GM19455 (cell line): ENCODE measurements at regions not wholly inside any gene's neighbourhood (a gene's known extent, or its start where the extent isn't known, plus 50 kb on each side); places are given as distances from the start of the nearest gene placed in this dataset.

Experiments used
- ATAC-seq: cut with Tn5 transposase; IDR thresholded peaks from one replicate; pipeline ENCODE4 v1.9.1; 2021; ENCODE audit not compliant: unreplicated experiment

GRCh38 chr12:98053202-98053601, 462.2 kb upstream of the TMPO start:
- ATAC-seq, result no peak

- no peak for ATAC-seq
Measured at GRCh38 chr12:98057701-98058100, 457.7 kb upstream of the TMPO start.

DNA sequence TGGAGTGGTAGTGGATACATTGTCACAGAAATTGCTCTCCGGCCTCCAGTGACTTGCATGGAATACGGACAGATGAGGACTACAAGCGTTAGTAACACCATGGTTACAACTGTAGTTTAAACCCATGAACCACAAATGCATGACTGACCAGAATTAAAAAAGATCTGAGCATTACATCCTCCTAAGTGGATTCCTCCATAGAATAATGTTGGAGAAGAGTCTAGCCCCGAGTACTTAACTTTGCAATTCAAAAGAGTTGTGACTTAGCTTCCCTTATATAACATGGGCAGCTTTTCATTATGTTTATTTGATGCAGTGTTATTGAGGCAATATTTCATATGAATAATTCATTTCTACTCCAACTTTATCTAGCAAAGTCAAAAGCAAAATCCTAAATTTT, 457.2 kb upstream of the TMPO start:
- ATAC-seq, result no peak

DNA sequence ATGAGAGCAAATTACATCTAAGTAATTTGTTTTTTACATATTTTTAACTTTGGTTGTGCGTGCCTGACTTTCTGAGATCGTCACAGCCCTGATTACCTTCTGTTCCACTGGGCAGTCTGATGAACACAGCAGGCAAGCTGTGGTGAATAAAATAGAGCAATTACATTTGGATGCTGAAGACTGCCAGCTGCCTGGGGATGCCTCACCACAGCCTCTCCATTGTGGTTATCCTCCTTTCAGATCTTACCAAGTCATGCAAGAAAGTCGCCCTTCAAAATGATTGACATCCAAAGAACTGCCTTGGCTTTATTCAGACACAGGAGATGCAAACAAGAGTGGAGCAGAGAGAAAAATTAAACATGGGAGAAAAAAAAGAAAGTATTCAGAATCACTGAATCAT, 456.6 kb upstream of the TMPO start:
- ATAC-seq, result no peak

GRCh38 chr12:98059659-98060343, 455.6 kb upstream of the TMPO start:
- ATAC-seq, result no peak

DNA sequence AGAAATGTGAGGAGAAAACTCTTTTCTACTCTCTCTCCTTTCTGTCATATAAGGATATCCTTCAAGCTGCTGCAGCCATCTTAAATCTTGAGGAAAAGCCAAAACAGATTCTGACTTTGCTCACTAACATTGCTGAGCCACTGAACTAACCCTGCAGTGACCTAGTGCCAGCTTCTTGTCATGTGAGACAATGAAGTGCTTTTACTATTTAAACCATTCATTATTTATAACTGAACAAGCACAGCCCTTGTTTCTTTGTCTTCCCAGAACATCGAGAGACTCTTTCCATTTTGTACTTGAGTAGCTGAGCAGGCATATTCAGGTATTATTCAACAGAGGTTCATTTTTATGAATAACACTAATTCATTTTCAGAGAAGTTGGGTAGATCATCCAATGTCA, 455.0 kb upstream of the TMPO start:
- no peak for ATAC-seq

GRCh38 chr12:98062464-98063245, 452.7 kb upstream of the TMPO start:
- ATAC-seq, result no peak

DNA sequence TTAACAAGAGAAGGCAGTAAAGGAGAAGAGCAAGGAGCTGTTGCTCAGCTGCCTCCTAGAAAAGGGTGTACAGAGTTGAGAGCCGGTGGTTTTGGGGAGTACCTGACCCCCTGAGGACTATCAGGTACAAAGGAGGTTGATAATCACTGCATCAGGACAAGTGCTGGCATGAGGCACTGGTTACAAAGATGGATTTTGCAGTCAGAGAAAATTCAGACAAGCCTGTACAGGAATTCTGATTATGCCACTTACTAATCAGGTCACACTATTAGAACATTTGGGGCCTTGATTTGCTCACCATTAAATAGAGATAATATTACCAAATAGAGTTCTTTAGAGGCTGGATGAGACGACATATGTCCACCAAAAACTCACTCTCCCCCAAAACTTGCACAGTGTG, 450.9 kb upstream of the TMPO start:
- ATAC-seq, result no peak

GRCh38 chr12:98067795-98068194, 447.6 kb upstream of the TMPO start:
- ATAC-seq, result no peak

- ATAC-seq, result no peak
Measured at GRCh38 chr12:98073610-98074009, 441.8 kb upstream of the TMPO start.

GRCh38 chr12:98074286-98074685, 441.1 kb upstream of the TMPO start:
- ATAC-seq, result no peak

DNA sequence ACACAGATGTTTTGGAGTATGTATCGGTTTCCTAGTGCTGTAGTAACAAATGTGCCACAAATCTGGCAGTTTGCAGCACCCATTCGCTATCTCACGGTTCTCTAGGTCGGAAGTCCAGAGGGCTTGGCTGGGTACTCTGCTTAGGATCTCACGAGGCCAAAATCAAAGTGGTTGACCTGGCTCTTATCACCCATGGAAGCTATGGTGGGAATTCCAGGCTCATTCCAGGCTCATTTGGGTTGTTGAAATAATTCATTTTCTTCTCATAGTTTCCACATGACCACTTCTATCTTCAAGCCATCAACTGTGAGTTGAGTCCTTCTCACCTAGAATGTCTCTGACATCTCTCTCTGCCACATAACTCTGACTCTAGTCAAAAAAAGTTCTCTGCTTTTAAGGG, 431.0 kb upstream of the TMPO start:
- no peak for ATAC-seq

DNA sequence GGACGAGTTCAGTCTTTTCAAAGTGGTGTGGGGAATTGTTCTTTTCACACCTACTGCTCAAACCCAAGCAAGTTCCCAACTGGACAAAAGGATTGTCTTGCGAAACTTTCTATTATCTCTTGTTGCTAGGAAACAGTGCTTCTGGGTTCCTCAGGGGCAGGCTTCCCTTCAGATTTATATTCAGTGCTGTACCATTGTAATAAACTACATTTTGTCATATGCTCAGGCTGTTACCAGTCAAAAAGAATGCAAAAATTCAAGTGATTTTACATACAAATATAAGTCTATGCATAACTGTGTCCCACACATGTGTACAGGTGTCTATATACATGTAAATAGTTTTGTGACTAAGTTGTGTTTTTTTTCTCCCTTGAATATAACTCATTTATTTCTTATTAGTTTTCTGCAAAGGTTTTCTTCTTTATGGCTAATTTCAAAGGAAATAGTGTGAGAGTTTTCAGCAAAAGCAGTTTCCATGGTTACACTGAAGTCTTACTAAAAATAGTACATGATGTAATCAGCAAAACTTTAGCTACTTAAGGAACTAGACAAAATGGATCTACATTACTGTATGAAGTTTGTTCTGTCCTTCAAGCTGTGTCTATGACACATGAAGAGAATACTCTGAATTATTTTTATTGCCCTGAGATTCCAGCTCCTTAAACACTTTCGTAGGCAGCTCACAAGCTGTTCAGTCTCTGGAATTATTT, 430.2 kb upstream of the TMPO start:
- ATAC-seq, result no peak

- no peak for ATAC-seq
Measured at GRCh38 chr12:98090731-98091130, 424.7 kb upstream of the TMPO start.

GRCh38 chr12:98096436-98096835, 419.0 kb upstream of the TMPO start:
- ATAC-seq, result no peak

GRCh38 chr12:98106031-98106683, 409.2 kb upstream of the TMPO start:
- ATAC-seq, result no peak

DNA sequence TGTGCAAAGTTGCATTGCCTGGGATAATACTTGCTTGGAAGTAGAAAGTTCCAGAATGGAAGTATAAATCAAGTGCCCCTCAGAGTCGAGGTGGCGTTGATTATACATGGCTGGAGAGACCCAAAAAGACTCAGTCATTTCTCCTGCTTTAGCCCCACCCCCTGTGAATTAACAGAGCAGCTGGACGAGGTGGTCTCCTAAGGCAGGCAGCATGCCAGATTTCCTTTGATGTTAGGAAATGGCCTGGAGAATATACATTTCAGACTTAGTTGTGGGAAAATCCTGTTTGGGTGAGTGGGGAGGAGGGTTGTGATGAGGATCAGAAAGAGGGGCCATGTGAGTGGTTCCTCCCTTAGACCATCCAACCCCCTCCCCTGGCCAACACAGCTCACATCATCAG, 406.1 kb upstream of the TMPO start:
- ATAC-seq, result no peak

DNA sequence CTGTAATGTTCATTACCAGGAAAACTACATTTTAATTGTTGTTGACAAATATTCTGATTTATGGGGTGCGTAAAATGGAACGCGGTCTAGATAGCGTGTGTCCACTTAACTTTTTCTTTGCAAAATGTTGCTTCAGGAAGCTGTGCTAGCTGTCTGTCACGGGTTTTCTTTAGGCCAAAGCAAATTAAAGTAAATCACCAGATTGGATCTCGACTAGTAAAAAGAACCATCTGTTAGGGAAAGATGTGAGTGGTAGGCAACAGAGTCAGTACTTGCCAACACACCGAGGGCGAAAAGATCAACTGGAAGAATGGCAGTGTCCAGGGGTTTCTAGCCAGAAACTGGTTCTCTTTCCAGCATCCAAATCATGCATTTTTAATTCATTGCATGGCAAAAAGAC, 404.9 kb upstream of the TMPO start:
- no peak for ATAC-seq

- no peak for ATAC-seq
Measured at GRCh38 chr12:98113548-98113947, 401.8 kb upstream of the TMPO start.

DNA sequence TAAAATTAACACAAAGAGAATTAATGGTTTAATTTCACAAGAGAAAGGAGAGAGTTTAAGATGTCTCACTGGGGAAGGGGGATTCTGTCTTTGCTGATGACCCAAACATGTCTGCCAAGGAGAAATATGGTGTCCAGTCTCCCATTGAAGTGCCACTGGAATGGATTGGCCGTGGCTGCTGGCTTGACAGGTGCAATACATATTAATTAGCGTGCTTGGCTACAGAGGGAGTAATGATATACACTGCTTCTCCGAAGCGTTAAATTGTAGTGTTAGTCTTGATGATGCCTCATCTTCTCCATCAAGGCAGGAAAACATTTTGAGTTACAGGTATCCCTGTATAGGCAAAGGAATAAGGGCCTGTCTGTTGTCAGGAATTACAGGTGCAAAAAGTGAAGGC, 393.4 kb upstream of the TMPO start:
- ATAC-seq, result no peak

DNA sequence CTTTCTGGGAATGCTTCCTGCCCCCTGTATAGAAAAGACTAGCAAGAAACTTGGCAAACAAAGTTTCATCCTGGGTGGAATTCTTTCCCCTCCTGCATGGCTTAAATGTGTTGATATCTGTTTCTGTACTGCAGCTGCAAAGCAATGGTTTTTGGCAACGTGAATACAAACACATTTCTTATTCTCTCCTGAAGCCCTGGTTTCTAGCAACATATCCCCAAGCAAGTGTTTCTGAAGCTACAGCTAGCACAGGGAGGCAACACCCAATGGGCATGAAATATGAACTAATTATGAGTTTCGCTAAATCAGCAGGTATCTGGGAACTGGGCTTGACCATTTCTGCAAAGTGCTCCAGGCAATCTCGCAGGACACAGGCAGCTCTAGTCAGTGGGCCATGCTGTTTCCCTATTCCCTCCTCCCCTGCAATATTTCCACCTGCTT, 392.3 kb upstream of the TMPO start:
- no peak for ATAC-seq
